ENCODE measurements at regions not wholly inside any gene's neighbourhood (a gene's known extent, or its start where the extent isn't known, plus 50 kb on each side); places are given as distances from the start of the nearest gene placed in this dataset.

DNA sequence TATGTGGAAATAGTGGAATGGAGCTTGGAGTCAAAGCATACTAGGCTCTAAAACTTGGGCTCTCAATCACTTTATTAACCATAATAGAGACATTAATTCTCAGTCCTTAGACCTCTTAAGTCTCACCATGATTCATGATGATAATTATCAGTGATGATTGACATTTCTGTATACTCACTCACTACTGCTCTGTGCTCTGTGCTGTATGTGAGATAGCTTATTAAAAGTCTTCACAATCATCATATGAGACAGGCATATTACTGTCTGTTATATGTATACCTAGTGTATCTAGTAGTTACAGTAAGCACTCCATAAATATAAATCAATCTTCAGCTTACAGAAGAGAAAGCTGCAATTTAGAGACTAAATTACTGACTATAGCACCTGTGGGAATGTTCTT is 236.0 kb upstream of the JAG1 start:
- intact Hi-C loops (cut with DNase I), result loop anchor here (2.0 to 5.0 kb wide), 2 partner anchors 53 to 238 kb away; partner anchors contain the start of gene JAG1
- no peak for DNase-seq (ENCODE audit: low spot score)

DNA sequence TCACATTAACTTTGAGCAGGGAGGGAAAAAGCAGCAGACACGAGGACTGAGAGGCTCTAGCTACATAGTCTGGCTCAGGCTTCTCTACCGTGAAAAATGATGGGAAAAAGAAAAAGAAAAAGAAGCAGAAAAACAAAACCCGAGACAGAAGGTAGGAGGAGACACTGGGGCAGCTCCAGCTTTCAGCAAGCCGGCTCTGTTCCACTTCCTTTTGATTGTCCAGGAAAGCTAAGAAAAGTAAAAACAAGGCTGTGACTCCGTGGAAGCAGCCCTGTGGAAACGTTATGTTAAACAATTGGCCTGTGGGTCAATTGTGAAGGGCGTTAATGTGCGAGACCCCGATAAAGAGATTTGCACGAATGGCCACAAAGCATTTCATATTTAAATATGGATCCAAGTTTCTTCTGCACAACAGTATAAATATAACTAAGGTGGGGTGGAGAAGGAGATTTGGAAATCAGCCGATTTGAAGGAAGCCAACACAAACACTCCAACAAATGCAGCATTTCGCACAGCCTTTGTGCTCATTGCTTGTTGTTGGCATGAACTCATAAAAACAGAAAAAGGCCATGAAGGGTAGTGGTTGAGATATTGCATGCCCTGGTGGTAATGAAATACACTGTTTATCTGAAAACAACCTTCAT is 236.9 kb upstream of the JAG1 start:
- no peak for DNase-seq (ENCODE audit: low spot score)
- intact Hi-C loops (cut with DNase I), result loop anchor here (2.0 to 5.0 kb wide), 2 partner anchors 54 to 238 kb away; partner anchors contain the start of gene JAG1

DNA sequence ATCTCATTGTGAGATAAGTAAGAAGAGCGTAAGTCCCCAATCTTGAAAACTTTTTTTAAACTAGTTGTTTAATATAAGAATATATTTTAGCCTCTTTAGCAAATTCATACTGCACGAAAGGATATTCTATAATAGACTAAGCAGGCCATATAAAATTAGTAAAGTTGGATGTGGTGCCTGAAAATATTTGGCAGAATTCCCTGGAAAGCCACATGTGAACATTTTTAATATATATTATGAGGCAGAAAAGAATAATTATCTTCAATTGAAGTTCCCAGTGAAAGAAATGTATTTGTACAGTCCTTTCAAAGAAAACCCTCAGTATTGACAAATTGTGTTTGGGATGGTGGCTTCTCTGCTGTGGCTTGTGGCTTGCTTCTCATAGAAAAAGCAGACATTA is 237.5 kb upstream of the JAG1 start:
- intact Hi-C loops (cut with DNase I), result loop anchor here (2.0 to 5.0 kb wide), 2 partner anchors 54 to 239 kb away; partner anchors contain the start of gene JAG1
- no peak for DNase-seq (ENCODE audit: low spot score)

DNA sequence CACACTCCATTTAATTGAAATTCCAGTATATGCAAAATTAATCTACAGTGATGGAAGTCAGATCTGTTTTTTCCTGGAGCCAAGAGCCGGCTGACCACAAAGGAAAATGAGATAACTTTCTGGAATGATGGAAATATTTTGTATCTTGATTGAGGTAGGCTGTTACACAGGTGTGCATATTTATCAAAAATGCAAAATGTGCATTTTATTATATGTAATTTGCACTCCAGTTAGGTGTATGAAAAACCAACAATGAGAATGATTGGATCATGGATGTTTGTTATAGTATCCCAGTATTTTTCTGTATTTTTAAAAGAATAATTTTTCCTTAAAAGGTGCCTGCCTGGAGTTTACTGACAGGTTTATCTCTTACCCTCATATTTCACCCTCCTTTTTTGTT is 242.0 kb upstream of the JAG1 start:
- intact Hi-C loops (cut with DNase I), result no loop called here
- no peak for DNase-seq (ENCODE audit: low spot score)

DNA sequence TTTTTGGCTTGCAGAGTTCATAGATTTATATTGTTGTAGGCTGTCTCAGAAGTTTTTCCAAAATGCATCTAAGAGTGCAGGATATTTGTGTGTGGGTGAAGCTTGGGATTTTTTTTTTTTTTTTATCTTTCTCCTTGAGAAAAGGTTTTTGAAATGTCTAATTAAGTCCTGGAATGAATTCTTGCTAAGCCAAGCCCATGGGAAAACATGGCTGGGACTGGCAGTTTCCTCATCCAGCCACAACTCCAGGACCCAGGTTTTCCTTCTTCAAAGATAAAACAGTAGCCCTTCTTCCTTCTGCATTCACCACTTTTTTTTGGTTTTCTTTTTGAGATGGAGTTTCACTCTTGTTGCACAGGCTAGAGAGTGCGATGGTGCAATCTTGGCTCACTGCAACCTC is 242.5 kb upstream of the JAG1 start:
- intact Hi-C loops (cut with DNase I), result no loop called here
- no peak for DNase-seq (ENCODE audit: low spot score)

DNA sequence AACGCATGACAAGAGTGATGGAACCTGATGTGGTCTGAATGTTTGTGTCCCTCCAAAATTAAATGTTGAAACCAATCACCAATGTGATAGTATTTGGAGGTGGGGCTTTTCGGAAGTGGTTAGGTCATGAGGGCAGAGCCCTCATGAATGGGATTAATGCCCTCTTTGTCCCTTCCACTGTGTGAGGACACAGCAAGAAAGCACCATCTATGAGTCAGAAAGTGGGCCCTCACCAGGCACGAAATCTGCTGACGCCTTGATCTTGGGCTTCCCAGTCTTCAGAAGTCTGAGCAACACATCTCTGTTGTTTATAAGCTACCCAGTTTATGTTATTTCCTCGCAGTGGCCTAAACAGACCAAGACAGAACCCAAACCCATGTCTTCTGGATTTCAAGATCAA is 244.0 kb upstream of the JAG1 start:
- intact Hi-C loops (cut with DNase I), result no loop called here
- no peak for DNase-seq (ENCODE audit: low spot score)

DNA sequence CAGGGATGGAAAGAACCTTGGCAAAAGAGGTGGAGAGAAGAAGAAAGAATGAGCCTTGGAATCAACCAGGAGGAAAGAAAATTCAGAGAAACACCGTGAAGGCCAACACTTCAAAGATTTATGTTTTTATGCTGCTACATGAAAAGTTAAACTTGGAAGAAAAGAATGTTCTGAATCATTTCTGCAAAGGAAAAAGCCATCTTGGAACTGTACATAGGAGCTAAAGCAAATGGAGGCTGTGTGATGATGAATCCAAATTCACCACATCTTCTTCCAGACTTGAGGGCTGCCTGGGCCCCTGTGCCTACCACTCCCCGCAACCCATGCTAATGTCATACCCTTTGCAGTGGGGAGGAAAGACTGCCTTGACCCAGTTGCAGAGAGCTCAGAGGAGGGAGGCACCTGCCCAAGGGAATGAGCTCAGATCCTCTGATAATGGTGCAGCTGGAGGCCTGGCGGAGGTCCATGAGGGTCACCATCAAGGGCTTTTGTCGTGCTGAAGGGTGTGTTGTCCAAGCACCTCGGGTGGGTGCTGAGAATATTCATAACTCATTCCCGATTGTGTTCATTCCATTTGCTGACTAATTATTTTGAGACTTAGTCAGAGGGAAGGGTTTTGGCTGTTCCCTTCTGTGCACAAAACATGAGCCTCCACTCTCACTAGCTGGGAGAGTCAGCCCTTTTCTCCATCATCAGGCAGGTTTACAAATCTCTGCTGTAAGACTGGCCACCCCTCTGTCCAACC is 245.8 kb upstream of the JAG1 start:
- intact Hi-C loops (cut with DNase I), result no loop called here
- DNase-seq (ENCODE audit: low spot score), result no peak

DNA sequence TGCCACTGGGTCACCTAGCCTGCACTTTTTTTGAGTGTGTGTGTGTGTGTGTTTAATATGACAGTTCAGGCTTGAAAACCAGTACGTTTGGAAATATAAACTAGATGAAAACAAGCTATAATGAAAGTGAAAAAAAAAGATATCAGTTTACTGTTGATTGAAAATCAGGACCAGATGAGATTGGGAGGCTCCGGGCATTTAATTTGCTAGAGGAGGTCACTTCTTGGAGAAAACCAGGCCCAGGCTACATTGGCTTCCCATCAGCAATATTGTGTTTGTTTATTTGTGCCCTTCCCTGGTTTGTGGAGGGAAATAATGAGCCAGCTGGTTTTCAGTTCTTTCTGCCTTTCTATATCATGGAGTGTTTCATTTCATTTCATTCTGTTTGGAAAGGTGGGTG is 246.6 kb upstream of the JAG1 start:
- intact Hi-C loops (cut with DNase I), result no loop called here
- DNase-seq (ENCODE audit: low spot score), result no peak

DNA sequence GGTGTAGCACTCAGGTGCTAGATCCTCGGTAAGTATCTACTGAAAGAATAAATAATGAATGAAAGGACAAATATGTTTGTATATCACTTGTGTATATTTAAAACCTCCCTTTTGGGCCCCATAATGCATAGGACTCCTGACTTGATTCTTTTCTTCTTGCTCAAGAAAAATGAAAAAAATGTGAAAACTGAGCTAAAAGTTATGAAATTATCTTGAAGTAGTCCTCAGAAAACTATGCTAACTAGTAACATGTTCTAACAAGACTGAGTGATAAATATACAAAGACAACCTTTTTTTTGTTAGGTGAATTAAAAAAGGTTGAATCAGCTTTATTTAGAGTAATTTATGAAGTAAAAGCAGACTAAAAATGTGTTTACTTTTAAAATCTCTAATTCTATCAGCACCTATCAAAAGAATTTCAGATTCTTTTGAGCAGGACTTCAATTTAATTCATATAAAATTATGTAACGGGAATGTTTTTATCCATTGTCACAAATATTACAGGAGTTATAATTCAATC is 247.8 kb upstream of the JAG1 start:
- DNase-seq (ENCODE audit: low spot score), result no peak
- intact Hi-C loops (cut with DNase I), result no loop called here

DNA sequence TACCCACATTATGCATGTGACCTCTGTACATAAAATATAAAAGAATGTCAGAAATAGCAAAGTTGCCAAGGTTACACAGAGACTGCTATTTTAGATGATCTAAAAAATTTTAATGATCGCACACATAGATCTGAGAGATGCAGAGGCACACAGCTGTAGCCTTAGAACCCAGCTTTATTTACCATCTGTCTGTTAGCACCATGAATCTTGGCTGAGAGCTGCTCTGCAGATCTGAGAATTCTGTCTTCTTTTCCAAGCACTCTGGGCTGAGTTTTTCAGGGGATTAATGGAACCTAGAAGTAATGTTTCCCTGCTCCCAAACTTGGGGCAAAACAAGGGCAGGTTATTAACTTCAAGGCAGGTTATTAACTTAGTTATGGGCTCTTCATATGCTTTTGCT is 248.7 kb upstream of the JAG1 start:
- intact Hi-C loops (cut with DNase I), result no loop called here
- no peak for DNase-seq (ENCODE audit: low spot score)

DNA sequence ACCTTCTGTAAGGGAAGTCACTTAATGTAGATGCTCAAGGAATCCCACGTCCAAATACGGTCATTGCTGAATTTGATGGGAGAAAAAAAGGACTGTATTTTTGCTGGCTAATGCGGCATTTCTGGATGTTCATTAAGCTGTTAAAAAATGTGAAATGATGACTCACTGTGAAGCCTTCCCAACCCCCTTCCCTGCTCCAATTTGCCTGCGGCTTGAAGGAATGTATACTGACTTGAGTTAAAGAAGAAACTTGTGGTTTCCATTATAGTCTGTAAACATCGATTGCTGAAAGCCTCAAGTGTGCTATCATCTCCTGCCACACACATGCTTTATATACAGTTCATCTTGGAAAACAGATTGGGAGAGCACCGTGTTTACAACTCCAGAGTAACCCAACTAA is 249.1 kb upstream of the JAG1 start:
- no peak for DNase-seq (ENCODE audit: low spot score)
- intact Hi-C loops (cut with DNase I), result no loop called here

DNA sequence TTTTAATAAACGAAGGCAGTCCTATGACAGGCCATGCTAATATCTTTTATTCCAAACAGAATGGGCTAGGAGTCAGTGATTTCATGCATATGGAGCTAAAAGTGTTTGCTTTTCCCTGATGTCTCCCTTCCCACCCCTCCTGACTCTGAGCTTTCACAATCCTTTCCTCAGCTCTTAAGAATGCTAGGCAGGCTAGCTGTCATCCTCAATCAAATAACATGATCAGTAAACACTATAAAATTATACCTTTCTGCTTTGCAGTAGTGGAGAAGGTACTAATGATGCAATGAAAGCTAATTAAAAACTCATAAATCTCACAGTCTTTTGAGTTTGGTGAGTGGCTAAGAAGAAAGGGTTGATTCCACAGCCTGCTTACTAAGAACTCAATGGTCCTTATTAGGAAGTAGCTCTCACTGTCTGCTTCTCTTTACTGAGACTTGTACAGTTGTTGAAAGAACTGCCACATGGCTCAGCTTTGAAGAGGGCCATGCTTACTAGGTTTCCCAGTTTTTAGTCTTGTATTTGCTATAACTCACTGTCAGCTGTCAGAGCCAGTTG is 250.9 kb upstream of the JAG1 start:
- intact Hi-C loops (cut with DNase I), result no loop called here
- DNase-seq (ENCODE audit: low spot score), result no peak

DNA sequence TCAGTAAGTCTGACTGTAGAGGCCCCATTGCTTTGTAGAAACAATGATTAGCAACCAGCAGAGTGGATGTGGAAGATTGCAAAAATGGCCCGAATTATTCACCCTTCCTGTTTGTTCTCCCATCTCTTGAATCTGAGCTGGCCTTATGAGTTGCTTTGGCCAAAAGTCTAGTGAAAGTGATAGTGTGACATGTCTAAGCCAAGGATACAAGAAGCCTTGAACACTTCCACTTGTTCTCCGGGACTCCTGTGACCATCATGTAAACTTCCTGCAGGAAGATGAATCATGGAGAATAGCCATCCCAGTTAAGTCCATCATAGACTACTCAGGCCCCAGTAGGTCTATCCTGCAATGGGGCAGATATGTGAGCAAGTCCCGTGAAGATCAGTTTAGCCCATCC is 252.0 kb upstream of the JAG1 start:
- DNase-seq (ENCODE audit: low spot score), result no peak
- intact Hi-C loops (cut with DNase I), result no loop called here

DNA sequence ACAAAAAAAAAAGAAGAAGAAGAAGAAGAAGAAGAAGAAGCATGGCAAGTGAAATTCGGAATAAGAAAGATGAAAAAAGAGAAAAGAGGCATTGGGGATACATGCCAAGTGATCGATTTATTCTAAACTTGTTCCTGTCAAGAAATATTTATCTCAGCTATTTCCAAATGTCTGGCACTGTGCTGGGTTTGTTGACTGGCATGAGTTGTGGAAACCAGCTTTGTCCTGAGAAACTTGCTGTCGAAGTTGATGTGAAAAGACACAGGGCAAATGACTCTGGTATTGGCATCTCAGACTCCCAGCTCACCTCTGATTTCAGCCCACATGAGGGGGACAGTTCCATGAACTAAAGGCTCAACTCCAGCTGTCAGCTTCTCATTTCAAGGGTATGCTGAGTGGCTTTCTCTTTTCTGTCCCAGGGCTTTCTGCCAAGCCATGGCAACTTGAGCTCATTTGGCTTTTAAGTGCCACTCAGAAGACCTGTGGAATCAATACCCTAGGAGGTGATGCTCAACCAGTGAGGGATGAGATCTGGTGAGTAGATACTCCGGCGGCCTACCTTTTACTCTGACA is 253.3 kb upstream of the JAG1 start:
- intact Hi-C loops (cut with DNase I), result no loop called here

DNA sequence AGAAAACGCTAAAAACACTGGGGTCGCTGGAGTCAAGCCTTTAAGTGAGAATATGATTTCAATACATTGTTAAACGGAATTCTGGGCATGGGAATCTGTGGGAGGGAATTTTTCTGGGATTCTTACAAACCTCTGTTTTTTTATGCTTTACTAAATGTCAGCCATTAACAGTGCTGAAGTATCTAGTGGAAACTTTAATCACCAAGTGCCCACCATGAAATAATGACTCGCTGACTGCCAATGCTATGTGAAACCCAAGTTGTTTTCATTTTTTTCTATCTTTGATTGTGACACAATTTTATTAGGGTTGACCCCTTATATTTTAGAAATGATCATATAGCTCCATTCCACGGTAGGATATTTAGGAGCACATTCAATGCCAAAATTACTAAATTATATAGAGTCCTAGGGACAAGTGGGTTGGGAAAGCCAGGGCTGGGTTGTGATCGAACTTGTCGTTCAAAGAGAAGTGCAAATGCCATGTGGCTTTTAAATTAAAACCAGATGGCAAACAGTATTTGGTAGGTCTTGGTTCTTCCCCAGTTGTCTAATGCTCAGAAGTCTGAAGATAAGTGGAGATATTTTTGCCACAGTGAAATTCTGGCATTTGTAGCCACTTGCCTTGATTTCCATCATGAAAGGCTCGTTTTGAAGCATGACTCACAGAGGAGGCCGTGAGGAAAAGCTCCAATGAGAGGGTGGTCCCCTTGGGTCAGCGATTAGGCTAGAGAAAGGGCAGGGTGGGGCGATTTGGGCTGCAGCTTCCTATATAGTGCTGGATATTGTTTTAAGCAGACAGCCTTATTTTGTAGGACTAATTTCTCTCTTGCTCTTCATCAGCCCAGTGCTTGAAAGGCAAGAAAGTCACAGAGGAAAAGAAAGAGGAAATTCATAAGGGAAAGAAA is 254.4 kb upstream of the JAG1 start:
- no peak for DNase-seq (ENCODE audit: low spot score)
- intact Hi-C loops (cut with DNase I), result no loop called here

More for the DNA sequence above, 253.3 kb upstream of the JAG1 start:
- DNase-seq (ENCODE audit: low spot score), result no peak

DNA sequence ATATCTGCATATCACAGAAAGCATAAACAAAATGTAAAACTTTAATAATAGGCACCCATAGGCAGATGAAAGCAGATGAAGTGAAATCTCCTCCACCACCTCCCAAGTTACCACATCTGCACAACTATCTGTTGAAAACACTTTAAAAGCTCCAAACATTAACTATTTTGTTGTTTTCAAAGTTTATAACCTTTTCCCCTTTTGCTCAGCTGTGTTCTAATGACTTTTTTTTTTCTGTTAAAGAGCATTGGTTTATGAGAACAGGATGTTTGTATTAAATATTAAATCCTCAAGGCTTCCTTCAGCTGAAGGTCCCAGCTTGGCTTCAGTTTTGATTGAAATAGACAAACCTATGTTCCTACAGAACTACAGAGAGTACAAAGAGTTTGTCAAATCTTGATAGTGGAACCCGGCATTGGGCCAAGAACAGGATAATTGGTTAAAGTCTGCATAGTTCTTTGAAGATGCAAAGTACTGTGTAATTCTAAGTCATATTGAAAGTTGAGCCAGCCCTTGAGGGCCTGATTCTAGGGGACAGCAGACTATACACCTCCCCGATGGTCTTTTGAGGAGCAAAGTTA is 255.1 kb upstream of the JAG1 start:
- intact Hi-C loops (cut with DNase I), result no loop called here

DNA sequence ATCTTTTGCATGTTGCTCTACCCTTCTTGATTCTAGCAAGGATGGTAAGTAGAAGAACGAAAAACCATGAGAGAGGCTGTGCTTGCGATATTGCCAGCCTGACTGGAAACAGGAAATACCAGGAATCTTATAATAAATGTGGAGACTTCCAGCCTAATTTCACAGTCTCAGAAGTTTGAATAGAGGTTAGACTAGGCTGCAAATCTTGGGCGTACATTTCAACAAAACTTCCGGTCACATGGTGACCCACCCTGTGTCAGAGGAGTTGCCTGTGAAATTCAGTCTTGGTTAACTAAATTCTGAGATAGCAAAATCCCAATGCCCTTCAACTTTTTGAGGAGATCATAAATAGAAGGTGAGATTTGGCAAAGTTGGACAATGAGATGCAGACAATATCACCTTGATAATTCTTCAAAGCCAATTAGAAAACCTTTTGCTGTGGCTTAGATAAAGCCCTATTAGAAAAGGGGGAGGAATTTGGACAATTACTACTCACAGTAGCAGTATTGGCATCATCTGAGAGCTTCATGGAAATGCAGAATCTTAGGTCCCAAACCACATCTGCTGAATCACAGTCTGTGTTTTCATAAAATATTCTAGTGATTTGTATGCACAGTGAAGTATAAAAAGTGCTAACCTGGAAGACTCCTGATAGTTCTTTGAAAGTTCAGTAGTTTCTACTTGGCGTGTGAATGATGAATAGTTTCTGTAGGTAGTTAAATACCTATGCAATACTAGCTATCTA is 262.0 kb upstream of the JAG1 start:
- no peak for DNase-seq (ENCODE audit: low spot score)
- intact Hi-C loops (cut with DNase I), result no loop called here

More for the DNA sequence above, 255.1 kb upstream of the JAG1 start:
- no peak for DNase-seq (ENCODE audit: low spot score)

DNA sequence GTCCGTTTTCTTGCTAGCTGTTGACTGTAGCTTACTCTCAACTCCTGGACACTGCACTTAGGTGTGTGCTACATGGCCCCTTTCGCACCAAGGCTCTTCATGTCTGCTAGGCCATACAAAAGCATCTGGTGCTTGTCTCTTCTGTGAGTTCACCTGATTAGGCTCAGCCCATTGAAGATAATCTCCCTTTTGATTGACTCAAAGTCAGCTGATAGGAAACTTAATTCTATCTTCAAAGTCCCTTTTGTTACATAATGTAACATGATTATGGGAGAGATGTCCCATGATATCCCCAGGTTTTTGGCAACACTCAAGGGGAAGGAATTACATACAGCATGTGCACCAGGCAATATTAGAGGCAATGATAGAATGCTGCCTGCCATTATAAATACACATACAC is 263.0 kb upstream of the JAG1 start:
- DNase-seq (ENCODE audit: low spot score), result no peak
- intact Hi-C loops (cut with DNase I), result no loop called here

All from cardiac septum (tissue), 1 donor.